ENCODE measurements at regions not wholly inside any gene's neighbourhood (a gene's known extent, or its start where the extent isn't known, plus 50 kb on each side); places are given as distances from the start of the nearest gene placed in this dataset.

GRCh38 chr11:106344966-106345365 is 267.5 kb downstream of the AASDHPPT start:
- no peak for TF ChIP-seq CTCF (conservative IDR thresholded peaks at IDR 0.05; ENCODE audit: low read length)
- no peak overlapping the region for H3K4me3 ChIP-seq (ENCODE audit: low read length)
- DNase-seq (ENCODE audit: low read depth) = no peak

GRCh38 chr11:106353031-106353430 is 275.6 kb downstream of the AASDHPPT start:
- DNase-seq (ENCODE audit: low read depth) = no peak
- no peak for TF ChIP-seq CTCF (conservative IDR thresholded peaks at IDR 0.05; ENCODE audit: low read length)
- H3K4me3 ChIP-seq (ENCODE audit: low read length) = no peak overlapping the region

- peak; percentile 20; the same call in 1 of the 2 replicates for TF ChIP-seq CTCF (conservative IDR thresholded peaks at IDR 0.05; ENCODE audit: low read length)
- no peak for DNase-seq (ENCODE audit: low read depth)
Measured at GRCh38 chr11:106369224-106369623, 291.8 kb downstream of the AASDHPPT start.

GRCh38 chr11:106378513-106379179 is 301.2 kb downstream of the AASDHPPT start:
- no peak overlapping the region for H3K4me3 ChIP-seq (ENCODE audit: low read length)
- no peak for TF ChIP-seq CTCF (conservative IDR thresholded peaks at IDR 0.05; ENCODE audit: low read length)
- no peak for DNase-seq (ENCODE audit: low read depth)

More at GRCh38 chr11:106369224-106369623, 291.8 kb downstream of the AASDHPPT start:
- no peak overlapping the region for H3K4me3 ChIP-seq (ENCODE audit: low read length)

- H3K4me3 ChIP-seq (ENCODE audit: low read length) = no peak overlapping the region
- no peak for DNase-seq (ENCODE audit: low read depth)
- TF ChIP-seq CTCF (conservative IDR thresholded peaks at IDR 0.05; ENCODE audit: low read length) = no peak
Measured at GRCh38 chr11:106379265-106379664, 301.8 kb downstream of the AASDHPPT start.

- no peak overlapping the region for H3K4me3 ChIP-seq (ENCODE audit: low read length)
- no peak for TF ChIP-seq CTCF (conservative IDR thresholded peaks at IDR 0.05; ENCODE audit: low read length)
- no peak for DNase-seq (ENCODE audit: low read depth)
Measured at GRCh38 chr11:106379712-106380111, 302.2 kb downstream of the AASDHPPT start.

- H3K4me3 ChIP-seq (ENCODE audit: low read length) = no peak overlapping the region
- no peak for TF ChIP-seq CTCF (conservative IDR thresholded peaks at IDR 0.05; ENCODE audit: low read length)
- DNase-seq (ENCODE audit: low read depth) = no peak
Measured at GRCh38 chr11:106381895-106382294, 304.4 kb downstream of the AASDHPPT start.

Data from AG10803 (cell line).